Right atrium auricular region (tissue), 2 donors: ENCODE measurements at regions not wholly inside any gene's neighbourhood (a gene's known extent, or its start where the extent isn't known, plus 50 kb on each side); places are given as distances from the start of the nearest gene placed in this dataset.

Source experiments
- DNase-seq: peaks from one replicate; pipeline ENCODE4 v3.0.0-alpha.2; 2019; ENCODE audit warnings: low spot score
- H3K27ac ChIP-seq, 2 donors: fragments of 200-600 bp; sonication (generic); 1 replicate in 1 of 2; 2 replicates in 1 of 2; pipeline ENCODE4 v1.5.1; 2016 to 2019
- H3K27me3 ChIP-seq, 2 donors: fragments of 200-600 bp; sonication (generic); one replicate each; pipeline versions ENCODE4 v1.5.1 to v1.6.0; 2017 to 2019
- H3K36me3 ChIP-seq: fragments of 200-600 bp; sonication (generic); one replicate; pipeline ENCODE4 v1.5.1; 2016
- H3K4me1 ChIP-seq, 2 donors: fragments of 200-600 bp; sonication (generic); one replicate each; pipeline versions ENCODE4 v1.5.1 to v1.6.0; 2017 to 2019
- H3K4me3 ChIP-seq, 2 donors: fragments of 200-600 bp; sonication (generic); 1 replicate in 1 of 2; 2 replicates in 1 of 2; pipeline ENCODE4 v1.5.1; 2017 to 2019; ENCODE audit warnings: mild to moderate bottlenecking in 1 of 2, moderate library complexity in 1 of 2
- H3K9me3 ChIP-seq, 2 donors: fragments of 200-600 bp; sonication (generic); one replicate each; pipeline ENCODE4 v1.5.1; 2019
- TF ChIP-seq, protein P1 (sequence below), 2 donors: fragments of 200-600 bp; sonication (generic); IDR thresholded peaks; one replicate each; pipeline ENCODE4 v1.5.1; 2019; ENCODE audit warnings: antibody characterized with exemption in 2 of 2

DNA sequence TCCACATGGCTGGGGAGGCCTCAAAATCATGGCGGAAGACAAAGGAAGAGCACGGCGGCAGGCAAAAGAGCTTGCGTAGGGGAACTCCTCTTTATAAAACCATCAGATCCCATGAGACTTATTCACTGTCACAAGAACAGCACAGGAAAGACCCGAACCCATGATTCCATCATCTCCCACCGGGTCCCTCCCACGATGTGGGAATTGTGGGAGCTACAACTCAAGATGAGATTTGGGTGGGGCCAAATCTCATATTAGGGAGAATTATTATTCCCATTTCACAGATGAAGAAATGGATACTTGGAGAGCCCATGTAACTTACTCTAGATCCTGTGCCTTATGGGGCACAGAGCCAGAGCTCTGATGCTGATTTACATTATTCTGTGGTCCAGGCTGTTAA is 322.6 kb downstream of the PCNX1 start:
- no peaks in the 10 kb centered on the region for H3K27me3 ChIP-seq
- no peak for DNase-seq
- no peaks in the 10 kb centered on the region for H3K4me1 ChIP-seq
- H3K36me3 ChIP-seq: no peaks in the 10 kb centered on the region
- TF ChIP-seq, protein P1, sequence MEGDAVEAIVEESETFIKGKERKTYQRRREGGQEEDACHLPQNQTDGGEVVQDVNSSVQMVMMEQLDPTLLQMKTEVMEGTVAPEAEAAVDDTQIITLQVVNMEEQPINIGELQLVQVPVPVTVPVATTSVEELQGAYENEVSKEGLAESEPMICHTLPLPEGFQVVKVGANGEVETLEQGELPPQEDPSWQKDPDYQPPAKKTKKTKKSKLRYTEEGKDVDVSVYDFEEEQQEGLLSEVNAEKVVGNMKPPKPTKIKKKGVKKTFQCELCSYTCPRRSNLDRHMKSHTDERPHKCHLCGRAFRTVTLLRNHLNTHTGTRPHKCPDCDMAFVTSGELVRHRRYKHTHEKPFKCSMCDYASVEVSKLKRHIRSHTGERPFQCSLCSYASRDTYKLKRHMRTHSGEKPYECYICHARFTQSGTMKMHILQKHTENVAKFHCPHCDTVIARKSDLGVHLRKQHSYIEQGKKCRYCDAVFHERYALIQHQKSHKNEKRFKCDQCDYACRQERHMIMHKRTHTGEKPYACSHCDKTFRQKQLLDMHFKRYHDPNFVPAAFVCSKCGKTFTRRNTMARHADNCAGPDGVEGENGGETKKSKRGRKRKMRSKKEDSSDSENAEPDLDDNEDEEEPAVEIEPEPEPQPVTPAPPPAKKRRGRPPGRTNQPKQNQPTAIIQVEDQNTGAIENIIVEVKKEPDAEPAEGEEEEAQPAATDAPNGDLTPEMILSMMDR (IDR thresholded peaks at IDR 0.05): no peak
- H3K4me3 ChIP-seq: no peak overlapping the region
- no peaks in the 10 kb centered on the region for H3K9me3 ChIP-seq
- no peak overlapping the region for H3K27ac ChIP-seq

- Histone ChIP-seq H3K36me3 (no peaks in the 10 kb centered on the region), H3K27me3 (no peaks in the 10 kb centered on the region), H3K27ac (no peak overlapping the region), H3K9me3 (no peaks in the 10 kb centered on the region), H3K4me1 (peaks cover 0 to 4% of the 10 kb centered on the region in 2 donors), H3K4me3 (no peak overlapping the region)
- no peak for DNase-seq
- TF ChIP-seq, protein P1 (IDR thresholded peaks at IDR 0.05): no peak
Measured at GRCh38 chr14:71230897-71231296, 323.6 kb downstream of the PCNX1 start.

- Histone ChIP-seq H3K27me3 (no peaks in the 10 kb centered on the region), H3K4me1 (peaks cover 0 to 6% of the 10 kb centered on the region in 2 donors), H3K9me3 (no peaks in the 10 kb centered on the region), H3K36me3 (no peaks in the 10 kb centered on the region), H3K27ac (no peak overlapping the region), H3K4me3 (no peak overlapping the region)
- DNase-seq: no peak
- TF ChIP-seq, protein P1 (IDR thresholded peaks at IDR 0.05): no peak
Measured at GRCh38 chr14:71231521-71232393, 324.5 kb downstream of the PCNX1 start.

GRCh38 chr14:71232506-71232905 is 325.2 kb downstream of the PCNX1 start:
- Histone ChIP-seq H3K4me1 (peaks cover 0 to 6% of the 10 kb centered on the region in 2 donors), H3K36me3 (no peaks in the 10 kb centered on the region), H3K4me3 (no peak overlapping the region), H3K9me3 (no peaks in the 10 kb centered on the region), H3K27me3 (no peaks in the 10 kb centered on the region), H3K27ac (no peak overlapping the region)
- no peak for DNase-seq
- TF ChIP-seq, protein P1 (IDR thresholded peaks at IDR 0.05): no peak

DNA sequence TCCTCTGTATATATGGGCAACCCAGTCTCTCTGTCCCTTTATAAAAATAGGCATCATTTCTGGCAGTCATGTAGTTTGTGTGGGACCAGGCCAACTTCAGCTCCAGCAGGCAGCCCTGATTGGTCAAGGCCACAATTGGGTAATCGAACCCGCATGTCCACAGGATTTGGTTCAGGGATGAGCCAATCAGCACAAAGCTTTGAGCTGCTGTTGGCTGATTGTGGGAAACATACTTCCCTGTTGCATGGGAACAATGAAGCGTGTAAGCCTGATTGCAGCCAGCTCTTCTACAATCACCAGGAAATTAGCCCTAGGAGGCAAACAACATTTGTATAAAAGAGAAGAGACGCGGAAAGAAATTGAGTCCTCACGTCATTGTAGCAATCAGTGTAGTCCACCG is 328.6 kb downstream of the PCNX1 start:
- DNase-seq: peak; percentile 76
- H3K27me3 ChIP-seq: no peaks in the 10 kb centered on the region
- H3K4me3 ChIP-seq: no peak overlapping the region
- H3K27ac ChIP-seq: no peak overlapping the region
- H3K4me1 ChIP-seq: peaks cover 0 to 6% of the 10 kb centered on the region in 2 donors
- H3K9me3 ChIP-seq: no peaks in the 10 kb centered on the region
- TF ChIP-seq, protein P1 (IDR thresholded peaks at IDR 0.05): no peak
- no peaks in the 10 kb centered on the region for H3K36me3 ChIP-seq
